Calu3 (cell line): ENCODE measurements at regions not wholly inside any gene's neighbourhood (a gene's known extent, or its start where the extent isn't known, plus 50 kb on each side); places are given as distances from the start of the nearest gene placed in this dataset.

Experiments used
- BruUV-seq: library from RNA; stranded (reverse); fragments of 400-500 nt; replicated peaks from 2 replicates; lab custom pipeline; 2021; lab: Mats Ljungman, UMichigan
- CTCF ChIA-PET: fragments of 300-600 bp; sonication (Branson Sonifier 250); formaldehyde crosslinking; loops from one replicate; lab custom pipeline; 2022; ENCODE audit warnings: antibody characterized with exemption; lab: Charles Lee
- DNase-seq: peaks from one replicate; pipeline ENCODE4 v3.0.0; 2022
- H3K27ac Mint-ChIP-seq: one replicate; pipeline ENCODE4 v1.8.0; 2022; ENCODE audit warnings: mixed read lengths; ENCODE audit not compliant: unreplicated experiment
- H3K27me3 Mint-ChIP-seq: one replicate; pipeline ENCODE4 v1.8.0; 2022; ENCODE audit warnings: mixed read lengths; ENCODE audit not compliant: unreplicated experiment
- H3K36me3 Mint-ChIP-seq: one replicate; pipeline ENCODE4 v1.8.0; 2022; ENCODE audit warnings: mild to moderate bottlenecking, moderate library complexity, mixed read lengths; ENCODE audit not compliant: insufficient read depth, unreplicated experiment
- H3K4me1 Mint-ChIP-seq: one replicate; pipeline ENCODE4 v1.8.0; 2022; ENCODE audit warnings: mild to moderate bottlenecking, low read depth, mixed read lengths; ENCODE audit not compliant: unreplicated experiment
- H3K4me3 Mint-ChIP-seq: one replicate; pipeline ENCODE4 v1.8.0; 2022; ENCODE audit warnings: mild to moderate bottlenecking, low read depth, moderate library complexity, mixed read lengths; ENCODE audit not compliant: unreplicated experiment
- H3K9me3 Mint-ChIP-seq: one replicate; pipeline ENCODE4 v1.8.0; 2022; ENCODE audit warnings: low read depth, mixed read lengths; ENCODE audit not compliant: unreplicated experiment
- intact Hi-C: fragments of 100-400 bp; cut with micrococcal nuclease; formaldehyde crosslinking; loops from one replicate; pipeline ENCODE4 v1.10.0; 2022; ENCODE audit not compliant: unreplicated experiment
- TF ChIP-seq, protein P1 (sequence below): fragments of 200-600 bp; IDR thresholded peaks from one replicate; pipeline ENCODE4 v1.8.0; 2022; ENCODE audit warnings: antibody characterized with exemption; ENCODE audit not compliant: unreplicated experiment

- Mint-ChIP-seq H3K4me3 (no peak overlapping the region), H3K27me3 (no peaks in the 10 kb centered on the region), H3K36me3 (no peaks in the 10 kb centered on the region), H3K4me1 (no peaks in the 10 kb centered on the region), H3K9me3 (peaks cover 3% of the 10 kb centered on the region), H3K27ac (no peak overlapping the region)
- DNase-seq, result no peak
- CTCF ChIA-PET, result no interaction called here
- no TSS peak for BruUV-seq
- intact Hi-C loops, result no loop called here
- TF ChIP-seq, protein P1, sequence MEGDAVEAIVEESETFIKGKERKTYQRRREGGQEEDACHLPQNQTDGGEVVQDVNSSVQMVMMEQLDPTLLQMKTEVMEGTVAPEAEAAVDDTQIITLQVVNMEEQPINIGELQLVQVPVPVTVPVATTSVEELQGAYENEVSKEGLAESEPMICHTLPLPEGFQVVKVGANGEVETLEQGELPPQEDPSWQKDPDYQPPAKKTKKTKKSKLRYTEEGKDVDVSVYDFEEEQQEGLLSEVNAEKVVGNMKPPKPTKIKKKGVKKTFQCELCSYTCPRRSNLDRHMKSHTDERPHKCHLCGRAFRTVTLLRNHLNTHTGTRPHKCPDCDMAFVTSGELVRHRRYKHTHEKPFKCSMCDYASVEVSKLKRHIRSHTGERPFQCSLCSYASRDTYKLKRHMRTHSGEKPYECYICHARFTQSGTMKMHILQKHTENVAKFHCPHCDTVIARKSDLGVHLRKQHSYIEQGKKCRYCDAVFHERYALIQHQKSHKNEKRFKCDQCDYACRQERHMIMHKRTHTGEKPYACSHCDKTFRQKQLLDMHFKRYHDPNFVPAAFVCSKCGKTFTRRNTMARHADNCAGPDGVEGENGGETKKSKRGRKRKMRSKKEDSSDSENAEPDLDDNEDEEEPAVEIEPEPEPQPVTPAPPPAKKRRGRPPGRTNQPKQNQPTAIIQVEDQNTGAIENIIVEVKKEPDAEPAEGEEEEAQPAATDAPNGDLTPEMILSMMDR, result no peak
Measured at GRCh38 chr2:139077099-139077737, 297.0 kb upstream of the NXPH2 start.

- H3K27me3 Mint-ChIP-seq, result no peaks in the 10 kb centered on the region
- H3K9me3 Mint-ChIP-seq, result peaks cover 3% of the 10 kb centered on the region
- H3K27ac Mint-ChIP-seq, result no peak overlapping the region
- TF ChIP-seq, protein P1, result no peak
- H3K4me3 Mint-ChIP-seq, result no peak overlapping the region
- CTCF ChIA-PET, result no interaction called here
- no peak for DNase-seq
- no peaks in the 10 kb centered on the region for H3K36me3 Mint-ChIP-seq
- H3K4me1 Mint-ChIP-seq, result no peaks in the 10 kb centered on the region
- intact Hi-C loops, result no loop called here
- no TSS peak for BruUV-seq
Measured at GRCh38 chr2:139067874-139068273, 287.7 kb upstream of the NXPH2 start.

- Mint-ChIP-seq H3K36me3 (no peaks in the 10 kb centered on the region), H3K4me3 (no peak overlapping the region), H3K9me3 (peaks cover 3% of the 10 kb centered on the region), H3K27ac (no peak overlapping the region), H3K4me1 (no peaks in the 10 kb centered on the region), H3K27me3 (no peaks in the 10 kb centered on the region)
- CTCF ChIA-PET, result no interaction called here
- DNase-seq, result no peak
- intact Hi-C loops, result no loop called here
- TF ChIP-seq, protein P1, result no peak
- no TSS peak for BruUV-seq
Measured at GRCh38 chr2:139067072-139067471, 286.9 kb upstream of the NXPH2 start.

- Mint-ChIP-seq H3K36me3 (no peaks in the 10 kb centered on the region), H3K27ac (no peak overlapping the region), H3K9me3 (peaks cover 3% of the 10 kb centered on the region), H3K4me3 (no peak overlapping the region), H3K27me3 (no peaks in the 10 kb centered on the region), H3K4me1 (no peaks in the 10 kb centered on the region)
- intact Hi-C loops, result no loop called here
- CTCF ChIA-PET, result no interaction called here
- no peak for DNase-seq
- TF ChIP-seq, protein P1, result no peak
- BruUV-seq, result no TSS peak
Measured at GRCh38 chr2:139064159-139064558, 284.0 kb upstream of the NXPH2 start.
